GM23248 (cell line): ENCODE measurements at regions not wholly inside any gene's neighbourhood (a gene's known extent, or its start where the extent isn't known, plus 50 kb on each side); places are given as distances from the start of the nearest gene placed in this dataset.

ENCODE experiments used
- EZH2 ChIP-seq: fragments of 200-600 bp; sonication (generic); IDR thresholded peaks from 2 replicates; pipeline ENCODE4 v1.6.1; 2018; ENCODE audit warnings: antibody characterized with exemption, mild to moderate bottlenecking; ENCODE audit not compliant: insufficient read depth, poor library complexity, severe bottlenecking
- EZH2phosphoT487 ChIP-seq: fragments of 200-600 bp; sonication (generic); IDR thresholded peaks from 2 replicates; pipeline ENCODE4 v1.6.1; 2018; ENCODE audit warnings: antibody characterized with exemption, moderate library complexity, mild to moderate bottlenecking, low read depth; ENCODE audit not compliant: insufficient read depth

DNA sequence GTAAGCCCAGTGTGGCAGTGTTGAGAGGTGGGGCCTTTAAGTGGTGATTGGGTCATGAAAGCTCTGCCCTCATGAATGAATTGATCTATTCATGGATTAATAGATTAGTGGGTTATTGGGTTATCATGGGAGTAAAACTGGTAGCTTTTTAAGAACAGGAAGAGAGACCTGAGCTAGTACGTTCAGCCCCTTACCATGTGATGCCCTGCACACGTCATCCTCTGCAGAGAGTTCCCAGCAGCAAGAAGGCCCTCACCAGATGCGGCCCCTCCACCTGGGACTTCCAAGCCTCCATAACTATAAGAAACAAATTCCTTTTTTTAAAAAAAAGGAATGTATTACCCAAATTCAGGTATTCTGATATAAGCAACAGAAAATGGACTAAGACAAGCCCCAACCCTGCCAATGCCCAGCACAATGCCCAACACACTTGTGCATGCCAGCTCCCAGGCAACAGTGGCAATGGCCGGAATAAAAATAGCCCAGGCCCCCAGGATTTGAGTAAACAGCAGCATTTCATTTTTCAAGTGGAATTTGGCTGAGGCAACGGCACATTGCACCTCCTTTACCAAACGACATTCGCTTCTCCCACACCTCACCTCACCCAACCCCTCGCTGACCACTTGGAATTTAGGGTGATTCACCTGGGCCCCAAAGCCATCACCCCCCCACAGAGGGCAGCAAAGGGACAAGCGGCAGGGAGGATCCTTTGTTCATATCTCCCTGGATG, 215.9 kb downstream of the TOMM20 start:
- TF ChIP-seq EZH2, result no peak
- TF ChIP-seq EZH2phosphoT487, result no peak
